ENCODE measurements at regions not wholly inside any gene's neighbourhood (a gene's known extent, or its start where the extent isn't known, plus 50 kb on each side); places are given as distances from the start of the nearest gene placed in this dataset.

GRCh38 chr6:5946701-5947100 lies 60.0 kb downstream of the NRN1 start:
- DNase-seq = no peak

GRCh38 chr6:5946181-5946580 lies 60.5 kb downstream of the NRN1 start:
- DNase-seq = no peak

GRCh38 chr6:5943591-5943990 lies 63.1 kb downstream of the NRN1 start:
- DNase-seq = no peak

- no peak for DNase-seq
These were observed 64.1 kb downstream of the NRN1 start for GRCh38 chr6:5942591-5942990.

- no peak for DNase-seq
These were observed 65.5 kb downstream of the NRN1 start for GRCh38 chr6:5941188-5941587.

GRCh38 chr6:5938934-5939333 lies 67.8 kb downstream of the NRN1 start:
- DNase-seq = no peak

GRCh38 chr6:5937936-5938706 lies 68.6 kb downstream of the NRN1 start:
- no peak for DNase-seq

- DNase-seq = peak; percentile 13
These were observed 69.4 kb downstream of the NRN1 start for GRCh38 chr6:5937169-5937909.

DNA sequence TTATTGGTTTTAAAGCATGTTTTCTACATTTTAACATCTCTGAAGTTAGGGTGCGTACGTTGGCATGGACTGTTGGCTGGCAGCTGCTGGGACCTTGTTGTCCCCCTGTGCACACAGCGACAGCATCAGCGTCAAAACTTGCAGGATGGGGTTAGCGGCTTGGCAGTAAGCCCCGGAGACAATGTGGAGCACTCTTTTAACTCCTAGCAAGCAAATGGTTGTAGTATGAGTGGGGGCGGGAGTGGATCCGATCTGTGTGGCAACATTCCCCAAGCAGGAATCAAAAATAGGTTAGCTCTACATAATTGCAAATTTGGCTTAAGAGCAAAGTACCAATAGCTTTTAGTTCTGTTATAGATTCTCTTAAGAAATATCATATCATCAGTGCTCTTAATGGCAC lies 70.1 kb downstream of the NRN1 start:
- no peak for DNase-seq

DNA sequence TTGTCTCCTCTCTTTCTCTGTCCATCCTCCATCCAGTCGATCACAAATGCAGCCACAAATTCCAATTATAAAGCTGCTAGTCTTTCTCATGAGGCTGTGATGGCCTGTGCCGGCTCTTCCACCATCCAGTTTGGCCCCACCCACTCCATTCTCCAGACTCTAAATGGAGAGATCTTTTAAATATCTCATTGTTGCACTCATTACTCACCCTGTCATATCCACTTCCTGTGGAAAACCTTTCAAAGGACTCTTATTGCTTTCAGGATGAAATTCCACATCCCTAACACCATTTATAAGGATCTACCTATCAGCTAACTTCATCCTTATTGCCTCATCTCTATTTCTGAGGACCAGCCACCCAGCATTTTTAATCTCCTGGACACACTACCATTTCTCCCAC lies 70.6 kb downstream of the NRN1 start:
- DNase-seq = no peak

GRCh38 chr6:5930968-5931367 lies 75.8 kb downstream of the NRN1 start:
- no peak for DNase-seq

DNA sequence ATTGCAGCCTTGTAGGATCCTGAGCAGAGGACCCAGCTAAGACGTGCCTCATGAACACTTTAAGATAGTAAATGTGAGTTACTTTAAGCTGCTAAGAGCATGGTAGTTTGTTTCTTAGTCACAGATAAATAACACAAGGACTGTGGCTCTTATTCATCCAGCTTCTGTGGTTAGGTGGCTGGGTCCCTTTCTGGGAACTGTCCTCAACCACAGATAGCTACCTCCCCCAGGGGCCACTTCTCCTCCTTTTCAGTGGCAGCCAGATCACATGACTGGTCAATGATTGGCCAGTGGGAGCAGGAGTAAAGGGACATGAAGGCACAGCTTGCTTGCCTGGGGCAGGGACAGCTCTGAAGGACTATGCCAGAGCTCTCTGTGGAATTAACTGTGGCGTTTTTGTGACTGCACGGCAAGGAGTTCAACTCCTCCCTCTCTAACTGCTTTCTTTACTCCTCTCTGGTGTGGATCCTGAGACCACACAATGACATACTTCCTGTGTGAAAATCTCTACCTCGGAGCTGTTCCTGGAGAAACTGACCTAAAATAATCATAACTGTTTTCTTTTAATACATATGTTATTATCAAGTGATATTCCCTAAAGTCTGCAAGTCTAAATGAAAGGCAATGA lies 76.5 kb downstream of the NRN1 start:
- DNase-seq = no peak

GRCh38 chr6:5923840-5924239 lies 82.9 kb downstream of the NRN1 start:
- no peak for DNase-seq

- no peak for DNase-seq
These were observed 84.5 kb downstream of the NRN1 start for GRCh38 chr6:5922230-5922629.

DNA sequence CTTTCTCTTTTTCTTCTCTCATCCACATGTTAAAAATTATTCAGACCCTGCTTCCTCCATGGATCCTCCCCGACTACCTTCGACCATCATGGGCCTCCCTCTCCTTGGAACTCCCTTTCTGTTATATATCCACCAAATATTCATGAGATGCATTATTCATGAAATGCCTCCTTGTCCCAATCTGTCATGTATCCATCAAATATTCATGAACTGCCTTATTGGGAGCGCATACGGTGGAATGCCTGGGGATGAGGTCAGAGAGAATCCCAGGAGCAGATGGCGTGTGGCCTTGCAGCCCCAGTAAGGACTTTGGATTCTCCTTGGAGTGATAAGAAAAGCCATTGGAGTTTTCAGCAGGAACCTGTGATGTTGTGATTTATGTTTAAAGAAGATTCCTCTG lies 97.0 kb downstream of the NRN1 start:
- DNase-seq = no peak

- no peak for DNase-seq
These were observed 99.9 kb downstream of the NRN1 start for GRCh38 chr6:5906842-5907241.

DNA sequence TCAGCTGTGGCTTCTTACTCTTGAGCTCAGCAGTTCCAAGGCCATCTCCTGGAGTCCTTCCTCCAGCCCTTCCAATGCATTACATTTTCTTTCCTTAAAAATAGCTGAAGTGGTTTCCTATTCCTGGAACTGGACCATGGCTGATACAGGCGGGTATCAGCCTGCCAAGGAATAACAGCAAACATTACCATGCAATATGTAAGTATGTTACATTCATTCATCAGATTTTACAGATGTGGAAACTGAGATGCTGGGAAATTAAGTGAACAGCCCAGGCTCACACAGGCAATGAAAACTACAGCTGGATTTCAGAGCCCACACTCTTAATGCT lies 100.4 kb downstream of the NRN1 start:
- DNase-seq = no peak

DNA sequence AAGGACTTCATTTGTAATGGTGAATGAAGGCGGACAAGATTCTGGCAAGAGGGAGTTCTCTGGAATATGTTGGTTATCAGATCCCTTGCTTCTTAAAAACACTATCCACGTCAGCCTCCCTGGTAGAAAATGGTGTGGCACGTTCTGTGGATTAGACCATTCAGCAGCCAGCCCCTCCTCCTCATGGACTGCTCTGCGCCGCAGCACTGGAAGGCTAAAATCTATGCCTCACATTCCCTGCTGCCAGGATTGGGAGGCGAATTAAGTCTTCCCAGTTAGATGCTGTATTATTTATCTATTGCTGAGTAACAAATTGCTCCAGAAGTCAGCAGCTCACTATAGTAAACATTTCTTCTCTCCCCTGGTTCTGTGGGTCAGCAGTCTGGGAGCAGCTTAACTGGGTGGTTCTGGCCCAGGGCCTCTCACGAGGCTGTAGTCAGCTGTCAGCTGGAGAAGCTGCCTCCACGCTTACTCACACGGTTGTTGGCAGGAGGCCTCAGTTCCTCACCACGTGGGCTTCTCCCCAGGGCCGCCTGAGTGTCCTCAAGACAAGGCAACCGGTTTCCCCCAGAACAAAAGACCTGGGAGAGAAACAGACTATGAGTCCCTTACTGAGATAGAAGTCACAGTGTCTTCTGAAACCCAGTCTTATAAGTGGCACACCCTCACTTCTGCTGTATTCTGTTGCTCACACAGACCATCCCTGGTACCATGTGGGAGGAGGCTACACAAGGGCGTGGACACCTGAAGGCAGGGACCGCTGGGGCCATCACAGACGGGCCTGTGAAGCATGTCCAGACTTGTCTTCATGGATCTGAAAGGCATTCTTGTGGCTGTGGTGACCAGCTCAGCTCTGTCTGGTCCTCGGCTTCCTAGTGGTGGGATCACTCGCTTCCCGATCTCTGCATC lies 101.0 kb downstream of the NRN1 start:
- DNase-seq = no peak

DNA sequence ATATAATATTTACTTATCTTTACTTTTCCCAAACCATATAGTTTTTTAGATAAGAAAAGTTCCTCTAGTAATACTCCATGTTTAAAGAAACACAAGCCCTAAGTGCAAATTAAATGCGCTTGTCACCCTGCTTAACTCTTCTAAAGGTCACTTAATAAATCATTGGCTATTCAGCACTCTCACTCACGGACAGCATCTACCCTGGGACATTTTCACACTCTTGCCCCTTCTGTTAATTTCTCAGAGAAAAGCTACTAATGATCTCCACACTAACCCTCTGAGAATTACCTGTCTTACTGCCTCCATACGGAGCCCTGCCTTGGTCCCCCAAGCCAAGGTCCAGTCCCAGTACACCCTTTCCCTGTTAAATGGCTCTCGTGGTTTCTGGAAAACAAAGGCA lies 102.2 kb downstream of the NRN1 start:
- no peak for DNase-seq

GRCh38 chr6:5899216-5900045 lies 107.3 kb downstream of the NRN1 start:
- no peak for DNase-seq

- DNase-seq = no peak
These were observed 108.2 kb downstream of the NRN1 start for GRCh38 chr6:5898563-5898962.

DNA sequence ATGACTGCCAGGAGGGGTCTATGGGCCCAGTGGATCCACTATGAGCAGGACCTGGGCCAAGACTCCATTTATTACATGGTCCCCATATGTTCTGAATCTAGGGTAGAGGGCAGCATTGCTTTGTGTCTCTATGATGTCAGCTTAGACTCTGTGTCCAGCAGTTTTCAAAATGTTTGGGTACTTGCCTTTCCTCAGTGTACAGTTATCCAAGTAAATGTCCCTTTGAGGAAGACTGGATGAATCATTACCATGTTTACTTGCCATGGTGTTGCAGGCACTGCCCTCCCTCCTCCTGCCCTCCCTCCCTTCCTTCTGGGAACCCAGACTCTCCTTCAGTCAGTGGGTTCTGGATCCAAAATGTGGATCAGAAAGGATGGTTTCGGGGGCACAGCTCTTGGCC lies 108.6 kb downstream of the NRN1 start:
- DNase-seq = no peak
